SK-N-MC (cell line): ENCODE measurements at regions not wholly inside any gene's neighbourhood (a gene's known extent, or its start where the extent isn't known, plus 50 kb on each side); places are given as distances from the start of the nearest gene placed in this dataset.
"Not testable (repeated sequence)": the region's sequence is repeated elsewhere in the genome, so short reads cannot be mapped to it uniquely, and the experiment has no call there.

Experiments used
- DNase-seq: peaks from one replicate; pipeline ENCODE4 v3.0.0-alpha.2; 2011; ENCODE audit warnings: low read depth, low spot score
- H3K27ac ChIP-seq: fragments of 200-600 bp; sonication (generic); 2 replicates; pipeline ENCODE4 v1.5.1; 2016; ENCODE audit warnings: mixed run types
- H3K36me3 ChIP-seq: fragments of 200-600 bp; sonication (generic); 2 replicates; pipeline ENCODE4 v1.6.1; 2017; ENCODE audit warnings: antibody characterized with exemption, low read length, mixed read lengths; ENCODE audit not compliant: insufficient read depth
- H3K4me3 ChIP-seq: fragments of 200-600 bp; sonication (generic); 2 replicates; pipeline ENCODE4 v1.5.1; 2016
- H3K9ac ChIP-seq: fragments of 200-600 bp; sonication (generic); 2 replicates; pipeline ENCODE4 v1.8.0; 2017; ENCODE audit warnings: mixed run types, mixed read lengths; ENCODE audit not compliant: insufficient read length
- H3K9me3 ChIP-seq: fragments of 200-600 bp; sonication (generic); 2 replicates; pipeline ENCODE4 v1.6.1; 2017; ENCODE audit warnings: low read depth, mild to moderate bottlenecking, antibody characterized with exemption, low read length, moderate library complexity, mixed read lengths
- EZH2 ChIP-seq: fragments of 200-600 bp; sonication (generic); IDR thresholded peaks from one replicate; pipeline ENCODE4 v1.6.1; 2017; ENCODE audit warnings: antibody characterized with exemption
- FOXP2 ChIP-seq: optimal IDR thresholded peaks from 2 replicates; pipeline ENCODE3; 2011; ENCODE audit warnings: mild to moderate bottlenecking, moderate library complexity; ENCODE audit not compliant: insufficient read depth; ENCODE audit errors: extremely low read length, control extremely low read depth
- POLR2AphosphoS5 ChIP-seq: IDR thresholded peaks from 2 replicates; pipeline ENCODE4 v1.6.1; 2012; ENCODE audit warnings: mild to moderate bottlenecking, low read depth, low read length, borderline replicate concordance

DNA sequence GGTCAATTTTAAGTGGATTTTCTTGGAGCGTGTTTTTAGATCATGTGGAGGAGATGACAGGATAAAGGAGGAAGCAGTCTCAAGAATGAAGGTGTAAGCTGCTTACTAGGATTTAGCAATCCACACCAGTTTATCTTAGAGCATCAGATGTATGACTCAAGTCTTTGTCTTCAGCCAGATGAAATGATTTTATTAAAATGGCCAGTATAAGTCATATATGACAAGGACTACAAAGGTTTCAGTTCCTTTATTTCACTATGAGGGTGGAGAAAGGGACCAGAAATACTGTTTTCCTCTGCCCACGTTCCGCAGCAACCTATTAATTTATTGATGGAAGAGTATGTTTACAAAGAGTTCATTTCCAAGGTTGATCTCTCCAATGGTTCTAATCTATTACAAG, 970.5 kb upstream of the SLC39A10 start:
- no peaks in the 10 kb centered on the region for H3K36me3 ChIP-seq
- TF ChIP-seq FOXP2 (no peak), EZH2 (no peak), POLR2AphosphoS5 (no peak)
- no peak overlapping the region for H3K4me3 ChIP-seq
- DNase-seq, result no peak
- H3K9ac ChIP-seq, result no peak overlapping the region
- no peaks in the 10 kb centered on the region for H3K9me3 ChIP-seq
- no peak overlapping the region for H3K27ac ChIP-seq

GRCh38 chr2:194674043-194674442, 983.0 kb upstream of the SLC39A10 start:
- H3K27ac ChIP-seq, result no peak overlapping the region

DNA sequence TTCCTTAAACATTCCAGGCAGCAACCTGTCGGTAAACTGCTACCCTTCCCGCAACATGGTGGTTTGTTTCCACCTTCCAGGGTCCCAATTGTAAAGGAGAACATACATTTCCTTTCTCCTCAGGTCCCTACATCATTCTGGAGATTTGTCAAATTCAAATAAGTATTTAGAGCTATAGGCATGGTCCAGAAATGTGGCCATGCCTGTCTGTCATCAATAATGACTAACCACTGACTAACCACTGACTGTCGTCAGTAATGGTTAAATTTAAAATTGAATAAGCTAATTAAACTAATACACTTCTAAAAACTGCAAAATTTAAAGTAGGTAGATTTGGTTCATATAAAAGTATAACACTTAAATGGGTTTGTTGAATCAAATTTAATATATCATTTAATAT, 984.0 kb upstream of the SLC39A10 start:
- DNase-seq, result no peak
- Histone ChIP-seq H3K9me3 (no peaks in the 10 kb centered on the region), H3K9ac (no peak overlapping the region), H3K4me3 (no peak overlapping the region), H3K27ac (no peak overlapping the region), H3K36me3 (no peaks in the 10 kb centered on the region)
- TF ChIP-seq POLR2AphosphoS5 (no peak), EZH2 (no peak), FOXP2 (no peak)

More at GRCh38 chr2:194674043-194674442, 983.0 kb upstream of the SLC39A10 start:
- no peak for DNase-seq
- Histone ChIP-seq H3K9me3 (no peaks in the 10 kb centered on the region), H3K36me3 (no peaks in the 10 kb centered on the region), H3K4me3 (no peak overlapping the region), H3K9ac (no peak overlapping the region)
- no peak for TF ChIP-seq FOXP2
- TF ChIP-seq POLR2AphosphoS5, result no peak
- no peak for TF ChIP-seq EZH2

DNA sequence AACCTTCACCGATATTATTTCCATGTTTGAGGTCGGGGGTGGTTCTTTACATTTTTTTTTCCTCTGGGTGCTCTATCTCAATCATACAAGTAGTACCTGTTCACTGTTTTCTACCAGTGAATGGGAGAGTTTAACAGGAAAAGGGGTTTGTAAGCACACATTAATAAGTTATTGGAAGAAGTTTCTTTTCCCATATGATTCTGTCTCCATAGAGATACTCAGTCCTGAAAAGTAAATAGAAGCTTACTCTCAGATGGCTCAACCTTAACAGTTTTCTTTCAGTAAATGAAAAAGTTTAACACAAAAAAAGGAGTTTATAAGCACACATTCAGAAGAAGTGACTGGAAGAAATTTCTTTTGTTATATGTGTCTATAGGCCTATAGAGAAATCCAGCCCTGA, 995.6 kb upstream of the SLC39A10 start:
- no peak for DNase-seq
- no peak overlapping the region for H3K4me3 ChIP-seq
- no peaks in the 10 kb centered on the region for H3K9me3 ChIP-seq
- H3K9ac ChIP-seq, result no peak overlapping the region
- H3K36me3 ChIP-seq, result no peaks in the 10 kb centered on the region
- no peak for TF ChIP-seq EZH2
- no peak for TF ChIP-seq FOXP2
- no peak for TF ChIP-seq POLR2AphosphoS5
- H3K27ac ChIP-seq, result no peak overlapping the region

DNA sequence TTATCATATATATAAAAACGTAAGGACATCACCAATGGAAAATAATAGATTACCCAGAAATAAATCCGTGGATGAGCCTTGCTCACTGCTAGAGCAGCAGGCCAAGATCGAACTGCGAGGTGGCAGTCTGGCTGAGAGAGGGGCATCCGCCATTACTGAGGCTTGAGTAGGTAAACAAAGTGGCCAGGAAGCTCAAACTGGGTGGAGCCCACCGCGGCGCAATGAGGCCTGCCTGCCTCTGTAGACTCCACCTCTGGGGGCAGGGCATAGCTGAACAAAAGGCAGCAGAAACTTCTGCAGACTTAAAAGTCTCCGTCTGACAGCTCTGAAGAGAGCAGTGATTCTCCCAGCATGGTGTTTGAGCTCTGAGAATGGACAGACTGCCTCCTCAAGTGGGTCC, 1018.0 kb upstream of the SLC39A10 start:
- not testable (repeated sequence) for DNase-seq, H3K36me3 ChIP-seq, H3K9ac ChIP-seq, H3K27ac ChIP-seq, H3K4me3 ChIP-seq, H3K9me3 ChIP-seq

GRCh38 chr2:194621945-194622344, 1035.1 kb upstream of the SLC39A10 start:
- Histone ChIP-seq H3K9ac (no peak overlapping the region), H3K36me3 (no peaks in the 10 kb centered on the region), H3K27ac (no peak overlapping the region), H3K4me3 (no peak overlapping the region), H3K9me3 (no peaks in the 10 kb centered on the region)
- DNase-seq, result no peak
- no peak for TF ChIP-seq EZH2

GRCh38 chr2:194619366-194619765, 1037.7 kb upstream of the SLC39A10 start:
- no peak overlapping the region for H3K27ac ChIP-seq
- no peak for TF ChIP-seq POLR2AphosphoS5
- TF ChIP-seq FOXP2, result no peak
- no peak for TF ChIP-seq EZH2
- H3K4me3 ChIP-seq, result no peak overlapping the region
- no peak overlapping the region for H3K9ac ChIP-seq
- DNase-seq, result no peak
- H3K36me3 ChIP-seq, result no peaks in the 10 kb centered on the region
- no peaks in the 10 kb centered on the region for H3K9me3 ChIP-seq

DNA sequence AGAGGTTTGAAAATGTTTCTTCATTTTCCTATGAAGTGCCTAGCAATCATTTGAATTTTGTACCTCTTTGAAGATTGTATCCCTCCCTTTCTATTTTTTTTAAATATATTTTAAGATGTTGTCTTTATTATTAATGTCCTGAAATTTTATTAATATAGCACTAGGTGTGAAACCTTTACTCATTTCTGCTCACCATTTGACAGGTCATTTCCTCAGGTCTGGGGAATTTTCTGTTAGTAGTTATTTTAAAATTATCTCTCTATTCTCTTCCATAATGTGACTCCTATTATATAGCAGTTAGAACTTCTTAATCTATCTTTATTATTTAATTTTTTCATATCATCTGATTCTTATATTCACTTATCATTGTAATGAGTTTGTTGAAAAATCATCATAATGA, 1038.6 kb upstream of the SLC39A10 start:
- H3K27ac ChIP-seq, result no peak overlapping the region
- no peak for TF ChIP-seq FOXP2
- no peak for TF ChIP-seq POLR2AphosphoS5
- TF ChIP-seq EZH2, result no peak
- H3K4me3 ChIP-seq, result no peak overlapping the region
- H3K9ac ChIP-seq, result no peak overlapping the region
- no peaks in the 10 kb centered on the region for H3K9me3 ChIP-seq
- DNase-seq, result no peak
- H3K36me3 ChIP-seq, result no peaks in the 10 kb centered on the region

- H3K9ac ChIP-seq, result no peak overlapping the region
- TF ChIP-seq FOXP2 (no peak), POLR2AphosphoS5 (no peak)
- no peak overlapping the region for H3K27ac ChIP-seq
Measured at GRCh38 chr2:194616334-194616733, 1040.7 kb upstream of the SLC39A10 start.

DNA sequence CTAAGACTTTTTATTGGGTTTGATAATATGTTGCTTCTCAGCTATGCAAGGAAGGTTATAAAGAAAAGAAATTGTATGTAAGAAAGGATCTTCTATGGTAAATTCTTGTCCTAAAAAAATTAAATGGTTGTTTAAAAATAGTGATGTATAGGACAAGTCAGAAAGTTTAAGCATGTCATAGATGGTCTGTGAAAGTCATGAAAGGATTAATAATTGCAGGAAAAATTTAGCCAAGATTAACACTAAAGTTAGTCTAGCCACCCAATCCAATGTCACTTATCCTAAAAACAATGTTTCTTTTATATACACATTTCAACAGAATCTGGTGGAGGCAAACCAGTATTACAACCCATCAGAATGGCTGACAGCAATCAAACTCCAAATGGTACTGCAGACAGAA, 1046.7 kb upstream of the SLC39A10 start:
- no peaks in the 10 kb centered on the region for H3K36me3 ChIP-seq
- no peak for DNase-seq
- no peak overlapping the region for H3K4me3 ChIP-seq
- no peak for TF ChIP-seq POLR2AphosphoS5
- no peak for TF ChIP-seq FOXP2
- TF ChIP-seq EZH2, result no peak
- H3K9ac ChIP-seq, result no peak overlapping the region
- 0 out of 2 replicates have a peak, but pooled peaks cover 4% of the 10 kb centered on the region for H3K9me3 ChIP-seq
- no peak overlapping the region for H3K27ac ChIP-seq

More at GRCh38 chr2:194616334-194616733, 1040.7 kb upstream of the SLC39A10 start:
- H3K36me3 ChIP-seq, result no peaks in the 10 kb centered on the region
- no peak overlapping the region for H3K4me3 ChIP-seq
- no peak for DNase-seq
- H3K9me3 ChIP-seq, result no peaks in the 10 kb centered on the region
